GM12878 (cell line): ENCODE measurements at regions not wholly inside any gene's neighbourhood (a gene's known extent, or its start where the extent isn't known, plus 50 kb on each side); places are given as distances from the start of the nearest gene placed in this dataset.

Experiments used
- ATAC-seq: fragments of 200-7000 bp; cut with Tn5 transposase; 3 replicates; pipeline ENCODE4 v1.9.1; 2020; ENCODE audit warnings: mild to moderate bottlenecking, moderate library complexity
- BruUV-seq: library from RNA; stranded (reverse); fragments of 400-500 nt; replicated peaks from 2 replicates; lab custom pipeline; 2021; lab: Mats Ljungman, UMichigan
- CTCF ChIA-PET: fragments of 300-600 bp; sonication (Branson Sonifier 250); formaldehyde crosslinking; extraction: SDS; loops from one replicate; lab custom pipeline; 2021; ENCODE audit warnings: inconsistent platforms; lab: Yijun Ruan, JAX
- POLR2A ChIA-PET: fragments of 350-600 bp; formaldehyde crosslinking; extraction: SDS; loops from one replicate; lab custom pipeline; 2021; ENCODE audit warnings: inconsistent platforms; lab: Charles Lee
- RAD21 ChIA-PET: fragments of 300-600 bp; sonication (Branson Sonifier 250); formaldehyde crosslinking; loops from one replicate; lab custom pipeline; 2023; ENCODE audit warnings: antibody characterized with exemption; ENCODE audit not compliant: unreplicated experiment; lab: Charles Lee
- SMC1A ChIA-PET: fragments of 300-600 bp; sonication (Branson Sonifier 250); formaldehyde crosslinking; loops from one replicate; lab custom pipeline; 2023; ENCODE audit not compliant: unreplicated experiment, uncharacterized antibody; lab: Charles Lee
- DNase-seq: peaks from one replicate; pipeline ENCODE4 v3.0.0-alpha.2; 2011; ENCODE audit warnings: low read depth, low spot score
- FAIRE-seq: peaks from 3 replicates; lab custom pipeline; 2011; peaks lifted over from hg19 to GRCh38; lab: Jason Lieb, UNC
- H2AFZ ChIP-seq: 2 replicates; pipeline ENCODE4 v1.6.0; 2011; ENCODE audit warnings: low read depth, low read length, control low read depth; ENCODE audit not compliant: control insufficient read depth
- H3K27ac ChIP-seq: 2 replicates; pipeline ENCODE4 v1.5.1; 2011; ENCODE audit warnings: control low read depth; ENCODE audit not compliant: control insufficient read depth, insufficient read depth
- H3K27me3 ChIP-seq, 2 experiments: replicated peaks in 1 of 2; 2 replicates each; pipeline versions ENCODE4 v1.6.0 to v1.6.1; 2011; ENCODE audit warnings: low read length in 1 of 2; ENCODE audit not compliant: control insufficient read depth in 2 of 2, insufficient read depth in 2 of 2
- H3K36me3 ChIP-seq, 2 experiments: 2 replicates each; pipeline ENCODE4 v1.5.1; 2011; ENCODE audit warnings: low read length in 1 of 2; ENCODE audit not compliant: control insufficient read depth in 2 of 2, insufficient read depth in 2 of 2
- H3K4me1 ChIP-seq: 2 replicates; pipeline ENCODE4 v1.6.1; 2011; ENCODE audit warnings: mild to moderate bottlenecking, low read length, moderate library complexity, mixed read lengths; ENCODE audit not compliant: control insufficient read depth, insufficient read depth
- H3K4me2 ChIP-seq: 2 replicates; pipeline ENCODE4 v1.6.0; 2011; ENCODE audit warnings: control low read depth; ENCODE audit not compliant: control insufficient read depth, insufficient read depth
- H3K4me3 ChIP-seq: fragments of 200-600 bp; sonication (generic); 2 replicates; pipeline ENCODE4 v1.5.1; 2016
- H3K79me2 ChIP-seq: 2 replicates; pipeline ENCODE4 v1.6.0; 2011; ENCODE audit warnings: low read length; ENCODE audit not compliant: control insufficient read depth, insufficient read depth
- H3K9ac ChIP-seq: 2 replicates; pipeline ENCODE4 v1.8.0; 2011; ENCODE audit warnings: low read length, control low read depth, mixed read lengths; ENCODE audit not compliant: control insufficient read depth, insufficient read depth
- H3K9me3 ChIP-seq: replicated peaks from 3 replicates; pipeline ENCODE4 v1.5.1; 2011; ENCODE audit warnings: mild to moderate bottlenecking, low read length; ENCODE audit not compliant: control insufficient read depth, insufficient read depth
- H4K20me1 ChIP-seq: 2 replicates; pipeline ENCODE4 v1.6.0; 2011; ENCODE audit not compliant: control insufficient read depth, insufficient read depth
- ATF7 ChIP-seq: fragments of 450-650 bp; IDR thresholded peaks from 2 replicates; pipeline ENCODE4 v1.6.1; 2016; ENCODE audit warnings: low read depth, mild to moderate bottlenecking
- BRCA1 ChIP-seq: IDR thresholded peaks from 2 replicates; pipeline ENCODE4 v1.6.1; 2011; ENCODE audit warnings: low read depth, low read length, improper control_type of control experiment
- DPF2 ChIP-seq: fragments of 450-650 bp; IDR thresholded peaks from 2 replicates; pipeline ENCODE4 v1.6.1; 2017; ENCODE audit warnings: mild to moderate bottlenecking
- FOS ChIP-seq: IDR thresholded peaks from 3 replicates; pipeline ENCODE4 v1.6.1; 2011; ENCODE audit warnings: borderline replicate concordance; ENCODE audit not compliant: insufficient read length; ENCODE audit errors: extremely low read depth
- MAX ChIP-seq: IDR thresholded peaks from 2 replicates; pipeline ENCODE4 v1.6.1; 2012; ENCODE audit warnings: low read depth, low read length, improper control_type of control experiment
- MYC ChIP-seq: IDR thresholded peaks from 2 replicates; pipeline ENCODE4 v1.6.1; 2011; ENCODE audit warnings: mild to moderate bottlenecking, low read length, moderate library complexity, inconsistent platforms; ENCODE audit not compliant: insufficient read depth, insufficient replicate concordance, insufficient read length, severe bottlenecking
- NBN ChIP-seq: fragments of 450-650 bp; IDR thresholded peaks from 2 replicates; pipeline ENCODE4 v1.6.1; 2016
- NKRF ChIP-seq: fragments of 450-650 bp; conservative IDR thresholded peaks from 2 replicates; pipeline ENCODE4 v1.6.1; 2017; ENCODE audit warnings: mild to moderate bottlenecking, moderate library complexity
- POLR2AphosphoS2 ChIP-seq: IDR thresholded peaks from 2 replicates; pipeline ENCODE4 v1.6.1; 2011; ENCODE audit warnings: low read depth, mild to moderate bottlenecking, low read length, improper control_type of control experiment, moderate library complexity
- RAD21 ChIP-seq: IDR thresholded peaks from 2 replicates; pipeline ENCODE4 v1.6.1; 2011; ENCODE audit warnings: mild to moderate bottlenecking, low read depth, low read length, moderate library complexity; ENCODE audit not compliant: insufficient read depth
- SP1 ChIP-seq: IDR thresholded peaks from one replicate; pipeline ENCODE4 v1.6.1; 2011; ENCODE audit warnings: low read depth, low read length
- YY1 ChIP-seq: IDR thresholded peaks from 2 replicates; pipeline ENCODE4 v1.6.1; 2011; ENCODE audit warnings: low read depth, mild to moderate bottlenecking, low read length
- ZBED1 ChIP-seq: IDR thresholded peaks from 2 replicates; pipeline ENCODE4 v1.6.1; 2016; ENCODE audit warnings: borderline replicate concordance
- ZNF274 ChIP-seq: IDR thresholded peaks from one replicate; pipeline ENCODE4 v1.8.0; 2011; ENCODE audit not compliant: insufficient read length, insufficient read depth
- ZSCAN29 ChIP-seq: fragments of 450-650 bp; IDR thresholded peaks from 2 replicates; pipeline ENCODE4 v1.6.1; 2017; ENCODE audit warnings: mild to moderate bottlenecking, moderate library complexity
- WGBS: methylation state at CpG from one replicate; pipeline ENCODE4 v1.1.6; 2016; ENCODE audit warnings: low lambda C conversion rate; ENCODE audit not compliant: insufficient replicate concordance, insufficient coverage; ENCODE audit errors: missing lambda C conversion rate; 5-methylcytosine and 5-hydroxymethylcytosine counted together
- in situ Hi-C: fragments of 300-500 bp; cut with MboI; formaldehyde crosslinking; loops from 9 replicates; pipeline ENCODE4 v1.14.3; 2018; ENCODE audit warnings: mixed read lengths
- intact Hi-C: fragments of 100-400 bp; cut with micrococcal nuclease; formaldehyde crosslinking; loops from one replicate; pipeline ENCODE4 v1.14.2; 2022; ENCODE audit not compliant: unreplicated experiment

DNA sequence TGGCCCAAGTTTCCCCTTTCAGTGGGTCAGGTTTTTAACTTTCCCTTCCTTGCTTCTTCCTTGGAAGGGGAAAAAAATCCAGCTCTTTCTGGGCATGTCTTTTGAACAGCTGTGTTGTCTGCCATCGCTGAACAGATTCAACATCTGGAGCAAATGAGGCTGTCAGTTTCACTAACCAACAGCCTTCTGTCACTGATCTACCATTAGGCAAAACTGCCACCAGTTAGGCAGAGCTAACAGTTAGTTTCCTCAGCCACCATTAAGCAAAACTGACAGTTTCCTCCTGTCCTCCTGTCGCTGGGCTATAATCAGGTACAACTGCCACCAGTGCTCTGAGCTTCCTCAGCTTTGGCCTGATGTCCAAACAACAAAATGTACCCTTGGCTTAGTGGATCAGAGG, 81.9 kb downstream of the NPTX2 start:
- FAIRE-seq (no peak), ATAC-seq (no peak)
- Histone ChIP-seq H4K20me1 (no peaks in the 10 kb centered on the region), H3K27me3 (no peaks in the 10 kb centered on the region)
- TF ChIP-seq ATF7 (no peak), ZNF274 (no peak), BRCA1 (no peak), YY1 (no peak), RAD21 (no peak), NBN (no peak), ZSCAN29 (no peak), NKRF (no peak), ZBED1 (no peak), SP1 (no peak), FOS (no peak), MAX (no peak), MYC (no peak), POLR2AphosphoS2 (no peak), DPF2 (no peak)
- TF ChIP-seq, all 136 proteins: peak for 0
- no peak overlapping the region for H3K4me3 ChIP-seq
- ChIA-PET POLR2A (no interaction called here), CTCF (no interaction called here), RAD21 (no interaction called here), SMC1A (interaction anchor here (0.7 kb wide), 1 partner anchor 102 kb away, joined by 4 read pairs; no protein-coding TSS in a partner anchor)
- in situ Hi-C loops (no loop called here), intact Hi-C loops (no loop called here)
- no peak overlapping the region for H2AFZ ChIP-seq
- H3K79me2 ChIP-seq = no peaks in the 10 kb centered on the region
- no peak overlapping the region for H3K4me2 ChIP-seq
- H3K4me1 ChIP-seq = peaks cover 11% of the 10 kb centered on the region
- DNase-seq = no peak
- no peaks in the 10 kb centered on the region; the same call in 2 of the 3 replicates for H3K9me3 ChIP-seq
- no peaks in the 10 kb centered on the region for H3K36me3 ChIP-seq
- H3K9ac ChIP-seq = no peak overlapping the region
- WGBS = 53% methylated on average over 2 of the region's 2 CpGs
- H3K27ac ChIP-seq = no peak overlapping the region
- BruUV-seq = no TSS peak
